Keratinocyte (primary cell): ENCODE measurements at regions not wholly inside any gene's neighbourhood (a gene's known extent, or its start where the extent isn't known, plus 50 kb on each side); places are given as distances from the start of the nearest gene placed in this dataset.
"Not testable (repeated sequence)": the region's sequence is repeated elsewhere in the genome, so short reads cannot be mapped to it uniquely, and the experiment has no call there.

ENCODE experiments used
- CTCF ChIP-seq, 3 experiments: IDR thresholded peaks in 1 of 3; conservative IDR thresholded peaks in 1 of 3; optimal IDR thresholded peaks in 1 of 3; 2 replicates in 2 of 3; 3 replicates in 1 of 3; pipeline versions ENCODE3 to v1.5.1; 2011; ENCODE audit warnings: low read length in 3 of 3, mild to moderate bottlenecking in 3 of 3, moderate library complexity in 2 of 3, control low read depth in 1 of 3, inconsistent platforms in 1 of 3; ENCODE audit not compliant: insufficient read depth in 2 of 3; ENCODE audit errors: extremely low read depth in 1 of 3
- EZH2 ChIP-seq: IDR thresholded peaks from one replicate; pipeline ENCODE4 v1.6.1; 2012; ENCODE audit warnings: inconsistent platforms, mild to moderate bottlenecking, low read length, moderate library complexity

- not testable (repeated sequence) for TF ChIP-seq CTCF (optimal IDR thresholded peaks at IDR 0.05 in 1 of 3, IDR thresholded peaks at IDR 0.05 in 1 of 3, conservative IDR thresholded peaks at IDR 0.05 in 1 of 3; ENCODE audit: extremely low read depth in 1 of 3, insufficient read depth in 2 of 3, low read length in 3 of 3); EZH2
These were observed 228.6 kb downstream of the NPIPA7 start for GRCh38 chr16:16607401-16608082.
